Progenitor cell of endocrine pancreas (in vitro differentiated cells): ENCODE measurements at regions not wholly inside any gene's neighbourhood (a gene's known extent, or its start where the extent isn't known, plus 50 kb on each side); places are given as distances from the start of the nearest gene placed in this dataset.

Experiments used
- DNase-seq: peaks from one replicate; pipeline ENCODE4 v3.0.0; 2021; ENCODE audit warnings: low spot score; ENCODE audit not compliant: unreplicated experiment
- H3K27ac Mint-ChIP-seq: 2 replicates; pipeline ENCODE4 v1.8.0; 2021; ENCODE audit warnings: mild to moderate bottlenecking, moderate library complexity, mixed read lengths
- H3K27me3 Mint-ChIP-seq: 2 replicates; pipeline ENCODE4 v1.8.0; 2021; ENCODE audit warnings: mixed read lengths
- H3K36me3 Mint-ChIP-seq: 2 replicates; pipeline ENCODE4 v1.8.0; 2022; ENCODE audit warnings: mixed read lengths; ENCODE audit not compliant: insufficient read depth
- H3K4me1 Mint-ChIP-seq: 2 replicates; pipeline ENCODE4 v1.8.0; 2021; ENCODE audit warnings: low read depth, mixed read lengths
- H3K4me3 Mint-ChIP-seq: 2 replicates; pipeline ENCODE4 v1.8.0; 2021; ENCODE audit warnings: low read depth, mild to moderate bottlenecking, moderate library complexity, mixed read lengths
- H3K9me3 Mint-ChIP-seq: 2 replicates; pipeline ENCODE4 v1.8.0; 2021; ENCODE audit warnings: low read depth, mixed read lengths
- CTCF ChIP-seq: fragments of 200-600 bp; sonication (generic); IDR thresholded peaks from one replicate; pipeline ENCODE4 v1.5.0; 2021; ENCODE audit warnings: antibody characterized with exemption, mild to moderate bottlenecking; ENCODE audit not compliant: unreplicated experiment

GRCh38 chr1:232725305-232726047 is 79.7 kb upstream of the MAP10 start:
- H3K9me3 Mint-ChIP-seq: no peaks in the 10 kb centered on the region
- H3K27me3 Mint-ChIP-seq: peaks cover 13% of the 10 kb centered on the region
- TF ChIP-seq CTCF: no peak
- no peak overlapping the region for H3K4me3 Mint-ChIP-seq
- H3K27ac Mint-ChIP-seq: peak overlapping the region; percentile 45
- DNase-seq: no peak
- no peaks in the 10 kb centered on the region for H3K36me3 Mint-ChIP-seq
- no peaks in the 10 kb centered on the region for H3K4me1 Mint-ChIP-seq

GRCh38 chr1:232726048-232726779 is 79.0 kb upstream of the MAP10 start:
- H3K27me3 Mint-ChIP-seq: peaks cover 16% of the 10 kb centered on the region
- no peak for TF ChIP-seq CTCF
- H3K36me3 Mint-ChIP-seq: no peaks in the 10 kb centered on the region
- no peaks in the 10 kb centered on the region for H3K9me3 Mint-ChIP-seq
- peak overlapping the region; percentile 45 for H3K27ac Mint-ChIP-seq
- DNase-seq: no peak
- H3K4me3 Mint-ChIP-seq: no peak overlapping the region
- no peaks in the 10 kb centered on the region for H3K4me1 Mint-ChIP-seq

GRCh38 chr1:232728507-232729263 is 76.5 kb upstream of the MAP10 start:
- peaks cover 16% of the 10 kb centered on the region for H3K27me3 Mint-ChIP-seq
- H3K36me3 Mint-ChIP-seq: no peaks in the 10 kb centered on the region
- no peak for TF ChIP-seq CTCF
- DNase-seq: no peak
- no peak overlapping the region for H3K4me3 Mint-ChIP-seq
- no peak overlapping the region for H3K27ac Mint-ChIP-seq
- H3K9me3 Mint-ChIP-seq: no peaks in the 10 kb centered on the region
- no peaks in the 10 kb centered on the region for H3K4me1 Mint-ChIP-seq

- DNase-seq: no peak
- Mint-ChIP-seq H3K4me1 (no peaks in the 10 kb centered on the region), H3K36me3 (no peaks in the 10 kb centered on the region), H3K4me3 (no peak overlapping the region), H3K9me3 (no peaks in the 10 kb centered on the region), H3K27ac (no peak overlapping the region), H3K27me3 (peaks cover 18% of the 10 kb centered on the region)
- no peak for TF ChIP-seq CTCF
These were observed 72.8 kb upstream of the MAP10 start for GRCh38 chr1:232732344-232732910.

GRCh38 chr1:232737917-232738316 is 67.3 kb upstream of the MAP10 start:
- no peak for TF ChIP-seq CTCF
- Mint-ChIP-seq H3K9me3 (no peaks in the 10 kb centered on the region), H3K27me3 (peaks cover 12% of the 10 kb centered on the region), H3K4me3 (no peak overlapping the region), H3K36me3 (no peaks in the 10 kb centered on the region), H3K27ac (no peak overlapping the region), H3K4me1 (no peaks in the 10 kb centered on the region)
- DNase-seq: no peak
